ENCODE measurements at regions not wholly inside any gene's neighbourhood (a gene's known extent, or its start where the extent isn't known, plus 50 kb on each side); places are given as distances from the start of the nearest gene placed in this dataset.

DNA sequence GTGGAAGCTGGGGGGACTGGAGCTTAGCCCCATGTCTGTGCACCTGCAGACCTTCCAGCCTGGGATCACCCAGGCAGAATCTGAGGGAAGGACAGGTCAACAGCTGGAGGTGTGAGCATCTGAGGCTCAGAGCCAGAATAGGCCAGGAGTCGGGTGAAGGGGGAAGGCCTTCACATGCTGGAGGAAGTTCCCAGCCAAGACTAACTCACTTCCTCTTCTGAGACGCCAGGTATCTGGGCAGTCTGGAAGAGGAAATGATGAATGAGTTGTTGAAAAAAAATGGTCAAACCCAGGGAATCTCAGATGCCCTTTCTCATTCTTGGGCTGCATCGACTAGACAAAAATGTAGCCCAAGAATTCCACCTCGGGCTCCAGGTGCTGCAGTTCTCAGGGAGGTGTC is 73.6 kb upstream of the TIAM2 start:
- TF ChIP-seq POLR2A (IDR thresholded peaks at IDR 0.05): no peak
- no peak for TF ChIP-seq CTCF (IDR thresholded peaks at IDR 0.05)
